ENCODE measurements at regions not wholly inside any gene's neighbourhood (a gene's known extent, or its start where the extent isn't known, plus 50 kb on each side); places are given as distances from the start of the nearest gene placed in this dataset.

- DNase-seq (no peak), ATAC-seq (no peak)
- Mint-ChIP-seq H3K27me3 (no peaks in the 10 kb centered on the region), H3K27ac (no peak overlapping the region), H3K4me1 (no peaks in the 10 kb centered on the region), H3K36me3 (ENCODE audit: low read depth) (no peaks in the 10 kb centered on the region), H3K4me3 (no peak overlapping the region)
- H3K9me3 ChIP-seq (ENCODE audit: control insufficient read depth, low read length, poor library complexity, severe bottlenecking), result no peaks in the 10 kb centered on the region
These were observed 186.3 kb upstream of the TMEFF2 start for GRCh38 chr2:192381082-192381481.

- DNase-seq (no peak), ATAC-seq (no peak)
- no peak overlapping the region for H3K27ac Mint-ChIP-seq
- H3K27me3 Mint-ChIP-seq, result no peaks in the 10 kb centered on the region
- no peaks in the 10 kb centered on the region for H3K36me3 Mint-ChIP-seq (ENCODE audit: low read depth)
- no peak overlapping the region for H3K4me3 Mint-ChIP-seq
- no peaks in the 10 kb centered on the region for H3K9me3 ChIP-seq (ENCODE audit: control insufficient read depth, low read length, poor library complexity, severe bottlenecking)
- H3K4me1 Mint-ChIP-seq, result no peaks in the 10 kb centered on the region
These were observed 185.0 kb upstream of the TMEFF2 start for GRCh38 chr2:192379736-192380135.

- Mint-ChIP-seq H3K27ac (no peak overlapping the region), H3K4me3 (no peak overlapping the region), H3K27me3 (no peaks in the 10 kb centered on the region), H3K36me3 (ENCODE audit: low read depth) (no peaks in the 10 kb centered on the region), H3K4me1 (no peaks in the 10 kb centered on the region)
- H3K9me3 ChIP-seq (ENCODE audit: control insufficient read depth, low read length, poor library complexity, severe bottlenecking), result no peaks in the 10 kb centered on the region
- no peak for DNase-seq
- no peak for ATAC-seq
These were observed 182.4 kb upstream of the TMEFF2 start for GRCh38 chr2:192377173-192377572.

- Mint-ChIP-seq H3K4me3 (no peak overlapping the region), H3K4me1 (no peaks in the 10 kb centered on the region), H3K27ac (no peak overlapping the region), H3K27me3 (no peaks in the 10 kb centered on the region), H3K36me3 (ENCODE audit: low read depth) (no peaks in the 10 kb centered on the region)
- DNase-seq (no peak), ATAC-seq (no peak)
- H3K9me3 ChIP-seq (ENCODE audit: control insufficient read depth, low read length, poor library complexity, severe bottlenecking), result no peaks in the 10 kb centered on the region
These were observed 179.0 kb upstream of the TMEFF2 start for GRCh38 chr2:192373754-192374153.

GRCh38 chr2:192373221-192373620 is 178.5 kb upstream of the TMEFF2 start:
- Mint-ChIP-seq H3K27ac (no peak overlapping the region), H3K27me3 (no peaks in the 10 kb centered on the region), H3K4me1 (no peaks in the 10 kb centered on the region), H3K36me3 (ENCODE audit: low read depth) (no peaks in the 10 kb centered on the region), H3K4me3 (no peak overlapping the region)
- no peaks in the 10 kb centered on the region for H3K9me3 ChIP-seq (ENCODE audit: control insufficient read depth, low read length, poor library complexity, severe bottlenecking)
- no peak for DNase-seq
- ATAC-seq, result no peak

- H3K27me3 Mint-ChIP-seq, result no peaks in the 10 kb centered on the region
- H3K4me1 Mint-ChIP-seq, result no peaks in the 10 kb centered on the region
- no peak for DNase-seq
- no peak overlapping the region for H3K27ac Mint-ChIP-seq
- H3K36me3 Mint-ChIP-seq (ENCODE audit: low read depth), result no peaks in the 10 kb centered on the region
- no peak overlapping the region for H3K4me3 Mint-ChIP-seq
- no peaks in the 10 kb centered on the region for H3K9me3 ChIP-seq (ENCODE audit: control insufficient read depth, low read length, poor library complexity, severe bottlenecking)
- no peak for ATAC-seq
These were observed 175.2 kb upstream of the TMEFF2 start for GRCh38 chr2:192369969-192370368.

- Mint-ChIP-seq H3K27ac (no peak overlapping the region), H3K27me3 (no peaks in the 10 kb centered on the region)
- H3K9me3 ChIP-seq (ENCODE audit: control insufficient read depth, low read length, poor library complexity, severe bottlenecking), result no peaks in the 10 kb centered on the region
These were observed 162.5 kb upstream of the TMEFF2 start for GRCh38 chr2:192357217-192357616.

GRCh38 chr2:192354512-192355244 is 159.9 kb upstream of the TMEFF2 start:
- Mint-ChIP-seq H3K27ac (no peak overlapping the region), H3K27me3 (no peaks in the 10 kb centered on the region), H3K4me3 (no peak overlapping the region), H3K4me1 (no peaks in the 10 kb centered on the region), H3K36me3 (ENCODE audit: low read depth) (no peaks in the 10 kb centered on the region)
- ATAC-seq (no peak), DNase-seq (no peak)
- H3K9me3 ChIP-seq (ENCODE audit: control insufficient read depth, low read length, poor library complexity, severe bottlenecking), result no peaks in the 10 kb centered on the region

More at GRCh38 chr2:192357217-192357616, 162.5 kb upstream of the TMEFF2 start:
- ATAC-seq (no peak), DNase-seq (no peak)
- H3K36me3 Mint-ChIP-seq (ENCODE audit: low read depth), result no peaks in the 10 kb centered on the region
- H3K4me1 Mint-ChIP-seq, result no peaks in the 10 kb centered on the region
- no peak overlapping the region for H3K4me3 Mint-ChIP-seq

- DNase-seq (no peak), ATAC-seq (no peak)
- no peak overlapping the region for H3K27ac Mint-ChIP-seq
- no peak overlapping the region for H3K4me3 Mint-ChIP-seq
- H3K9me3 ChIP-seq (ENCODE audit: control insufficient read depth, low read length, poor library complexity, severe bottlenecking), result no peaks in the 10 kb centered on the region
- H3K36me3 Mint-ChIP-seq (ENCODE audit: low read depth), result no peaks in the 10 kb centered on the region
- H3K27me3 Mint-ChIP-seq, result no peaks in the 10 kb centered on the region
- no peaks in the 10 kb centered on the region for H3K4me1 Mint-ChIP-seq
These were observed 152.8 kb upstream of the TMEFF2 start for GRCh38 chr2:192347542-192347941.

- DNase-seq (no peak), ATAC-seq (no peak)
- Mint-ChIP-seq H3K27ac (no peak overlapping the region), H3K27me3 (no peaks in the 10 kb centered on the region), H3K4me3 (no peak overlapping the region), H3K36me3 (ENCODE audit: low read depth) (no peaks in the 10 kb centered on the region), H3K4me1 (no peaks in the 10 kb centered on the region)
- no peaks in the 10 kb centered on the region for H3K9me3 ChIP-seq (ENCODE audit: control insufficient read depth, low read length, poor library complexity, severe bottlenecking)
These were observed 150.6 kb upstream of the TMEFF2 start for GRCh38 chr2:192345287-192345686.

- H3K9me3 ChIP-seq (ENCODE audit: control insufficient read depth, low read length, poor library complexity, severe bottlenecking), result no peaks in the 10 kb centered on the region
- H3K27ac Mint-ChIP-seq, result no peak overlapping the region
- no peaks in the 10 kb centered on the region for H3K27me3 Mint-ChIP-seq
- DNase-seq (no peak), ATAC-seq (no peak)
- H3K4me3 Mint-ChIP-seq, result no peak overlapping the region
- no peaks in the 10 kb centered on the region for H3K4me1 Mint-ChIP-seq
- no peaks in the 10 kb centered on the region for H3K36me3 Mint-ChIP-seq (ENCODE audit: low read depth)
These were observed 138.9 kb upstream of the TMEFF2 start for GRCh38 chr2:192333642-192334041.

- Mint-ChIP-seq H3K4me1 (no peaks in the 10 kb centered on the region), H3K27me3 (no peaks in the 10 kb centered on the region), H3K4me3 (no peak overlapping the region), H3K27ac (no peak overlapping the region), H3K36me3 (ENCODE audit: low read depth) (no peaks in the 10 kb centered on the region)
- no peak for ATAC-seq
- no peaks in the 10 kb centered on the region for H3K9me3 ChIP-seq (ENCODE audit: control insufficient read depth, low read length, poor library complexity, severe bottlenecking)
- DNase-seq, result no peak
These were observed 133.6 kb upstream of the TMEFF2 start for GRCh38 chr2:192328297-192328696.

- ATAC-seq, result no peak
- no peak overlapping the region for H3K4me3 Mint-ChIP-seq
- no peaks in the 10 kb centered on the region for H3K36me3 Mint-ChIP-seq (ENCODE audit: low read depth)
- no peaks in the 10 kb centered on the region for H3K9me3 ChIP-seq (ENCODE audit: control insufficient read depth, low read length, poor library complexity, severe bottlenecking)
- no peak overlapping the region for H3K27ac Mint-ChIP-seq
- H3K4me1 Mint-ChIP-seq, result no peaks in the 10 kb centered on the region
- no peak for DNase-seq
- no peaks in the 10 kb centered on the region for H3K27me3 Mint-ChIP-seq
These were observed 132.8 kb upstream of the TMEFF2 start for GRCh38 chr2:192327576-192327975.

GRCh38 chr2:192315543-192315942 is 120.8 kb upstream of the TMEFF2 start:
- H3K27me3 Mint-ChIP-seq, result no peaks in the 10 kb centered on the region
- ATAC-seq, result no peak
- H3K27ac Mint-ChIP-seq, result no peak overlapping the region
- H3K9me3 ChIP-seq (ENCODE audit: control insufficient read depth, low read length, poor library complexity, severe bottlenecking), result no peaks in the 10 kb centered on the region
- DNase-seq, result no peak
- H3K36me3 Mint-ChIP-seq (ENCODE audit: low read depth), result no peaks in the 10 kb centered on the region
- H3K4me3 Mint-ChIP-seq, result no peak overlapping the region
- no peaks in the 10 kb centered on the region for H3K4me1 Mint-ChIP-seq
